HG02642 (cell line): ENCODE measurements at regions not wholly inside any gene's neighbourhood (a gene's known extent, or its start where the extent isn't known, plus 50 kb on each side); places are given as distances from the start of the nearest gene placed in this dataset.
"Not testable (repeated sequence)": the region's sequence is repeated elsewhere in the genome, so short reads cannot be mapped to it uniquely, and the experiment has no call there.

ENCODE experiments used
- ATAC-seq: cut with Tn5 transposase; IDR thresholded peaks from one replicate; pipeline ENCODE4 v1.9.1; 2021; ENCODE audit warnings: mild to moderate bottlenecking; ENCODE audit not compliant: unreplicated experiment, poor library complexity

DNA sequence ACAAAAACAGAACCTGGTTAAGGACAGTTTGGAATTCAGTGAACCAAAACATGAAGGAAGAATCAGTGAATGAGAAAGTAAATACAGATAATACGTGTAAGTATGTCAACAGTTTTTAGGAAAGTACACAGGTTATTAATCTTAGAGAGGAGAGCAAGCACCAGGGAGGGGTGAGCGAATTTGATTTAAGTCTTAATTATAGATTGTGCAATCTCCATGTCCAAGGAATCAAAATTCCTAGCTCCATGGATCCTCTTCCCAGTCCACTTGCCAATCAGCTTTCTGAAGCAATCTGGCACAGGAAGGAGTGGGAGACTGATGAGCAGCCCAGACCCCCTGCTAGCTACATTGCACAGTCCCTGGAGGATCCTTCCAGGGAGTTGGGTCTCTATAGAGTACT is 346.4 kb downstream of the SETD4 start:
- no peak for ATAC-seq

- no peak for ATAC-seq
Measured at GRCh38 chr21:35711661-35712060, 348.7 kb downstream of the SETD4 start.

GRCh38 chr21:35711213-35711612 is 349.1 kb downstream of the SETD4 start:
- no peak for ATAC-seq

- not testable (repeated sequence) for ATAC-seq
Measured at GRCh38 chr21:35709990-35710389, 350.3 kb downstream of the SETD4 start.

DNA sequence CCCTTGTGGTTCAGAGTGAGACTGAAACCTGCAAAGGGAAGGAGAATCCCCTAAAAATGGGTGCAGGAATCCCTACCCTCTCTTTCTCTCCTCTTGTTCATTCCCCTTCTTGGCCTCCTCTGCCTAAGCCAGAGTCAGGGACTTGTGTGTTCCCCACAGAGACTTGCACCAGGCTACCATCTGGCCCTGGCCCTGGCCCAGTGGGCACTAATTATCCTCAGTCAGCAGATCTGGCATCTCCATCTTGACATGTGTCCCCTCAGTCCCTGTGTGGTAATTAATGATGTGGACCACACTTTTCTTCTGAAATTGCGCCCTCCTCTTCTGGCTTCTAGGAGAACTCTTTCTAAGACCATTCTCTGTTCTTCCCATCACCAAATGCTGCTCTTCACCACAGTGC is 354.4 kb downstream of the SETD4 start:
- no peak for ATAC-seq

GRCh38 chr21:35705237-35705887 is 355.0 kb downstream of the SETD4 start:
- ATAC-seq = no peak

DNA sequence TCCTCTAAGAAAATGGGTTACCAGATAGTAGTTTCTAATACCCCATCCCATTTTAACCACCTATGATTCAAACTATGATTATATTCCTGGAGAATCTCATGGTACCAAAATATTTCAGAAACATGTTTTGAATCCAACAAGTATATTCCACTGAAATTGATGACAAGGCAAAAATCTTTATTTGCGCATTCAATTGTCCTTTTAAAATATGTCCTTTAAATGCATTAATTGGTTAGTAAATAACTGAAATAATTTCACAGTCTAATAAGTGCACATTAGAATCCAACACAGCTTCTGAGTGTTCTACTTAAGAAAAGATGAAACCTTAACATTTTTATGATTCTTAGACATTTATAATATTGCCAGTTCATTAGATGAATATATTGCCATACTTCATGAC is 356.6 kb downstream of the SETD4 start:
- ATAC-seq = no peak

GRCh38 chr21:35699361-35699760 is 361.0 kb downstream of the SETD4 start:
- ATAC-seq = no peak

DNA sequence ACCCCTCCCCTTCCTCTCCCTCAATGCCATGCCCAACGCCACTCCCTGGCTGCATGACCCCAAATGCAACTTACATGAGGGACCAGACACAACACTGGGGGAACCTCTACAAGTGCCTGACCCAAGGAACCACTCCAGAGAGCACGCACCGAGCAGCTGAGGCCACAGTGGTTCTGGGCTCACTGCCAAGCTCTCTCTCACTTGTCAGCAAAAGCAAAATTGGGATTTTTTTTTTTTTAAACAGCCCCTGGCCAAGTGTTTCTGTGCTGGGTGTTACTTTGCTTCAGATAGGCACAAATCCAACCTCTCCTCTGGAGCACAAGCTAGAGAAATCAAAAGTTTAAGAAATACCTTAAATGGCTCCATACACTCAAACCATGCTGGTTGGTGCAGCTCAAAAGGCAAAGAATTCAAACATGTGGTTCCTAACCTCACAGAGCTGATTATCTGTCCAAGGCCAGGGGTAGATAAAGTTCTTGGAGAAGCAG is 363.0 kb downstream of the SETD4 start:
- no peak for ATAC-seq

GRCh38 chr21:35696644-35697043 is 363.7 kb downstream of the SETD4 start:
- ATAC-seq = no peak

GRCh38 chr21:35692311-35692710 is 368.0 kb downstream of the SETD4 start:
- no peak for ATAC-seq

GRCh38 chr21:35690436-35690835 is 369.9 kb downstream of the SETD4 start:
- ATAC-seq = no peak

DNA sequence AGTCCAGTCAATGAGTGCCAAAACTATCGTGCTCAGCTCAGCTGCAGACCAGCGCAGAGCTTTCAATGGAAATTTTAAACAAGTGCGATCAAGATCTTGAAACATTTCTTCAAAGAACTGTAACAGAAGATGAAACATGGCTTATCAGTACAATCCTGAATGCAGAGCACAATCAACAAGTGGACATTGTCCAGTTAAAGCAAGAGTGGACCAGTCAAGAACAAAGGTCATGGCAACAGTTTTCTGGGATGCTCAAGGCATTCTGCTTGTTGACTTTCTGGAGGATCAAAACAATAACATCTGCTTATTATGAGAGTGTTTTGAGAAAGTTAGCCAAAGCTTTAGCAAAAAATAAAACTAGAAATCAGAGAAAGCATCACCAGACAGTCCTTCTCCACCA is 374.2 kb downstream of the SETD4 start:
- no peak for ATAC-seq

- ATAC-seq = no peak
Measured at GRCh38 chr21:35683664-35684304, 376.5 kb downstream of the SETD4 start.

GRCh38 chr21:35682904-35683549 is 377.3 kb downstream of the SETD4 start:
- no peak for ATAC-seq

DNA sequence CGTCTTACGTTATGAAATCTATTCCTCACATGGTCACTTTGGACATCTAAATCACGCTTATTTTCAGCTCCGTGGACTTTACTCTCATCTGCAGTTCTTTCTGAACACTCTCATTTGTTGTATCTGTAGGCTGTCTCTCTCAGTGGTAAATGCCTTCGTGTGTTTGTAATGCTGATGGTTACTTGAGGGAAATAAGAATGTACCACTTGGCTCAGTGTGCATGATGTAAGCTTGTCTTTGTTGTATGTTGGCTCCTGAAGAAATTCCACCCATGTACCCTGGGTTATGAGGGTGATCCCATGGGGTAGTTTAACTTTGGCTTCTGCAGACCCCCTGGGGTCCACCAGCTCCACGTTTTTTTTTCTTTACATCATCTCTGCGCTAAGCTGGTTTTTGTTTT is 378.4 kb downstream of the SETD4 start:
- no peak for ATAC-seq

DNA sequence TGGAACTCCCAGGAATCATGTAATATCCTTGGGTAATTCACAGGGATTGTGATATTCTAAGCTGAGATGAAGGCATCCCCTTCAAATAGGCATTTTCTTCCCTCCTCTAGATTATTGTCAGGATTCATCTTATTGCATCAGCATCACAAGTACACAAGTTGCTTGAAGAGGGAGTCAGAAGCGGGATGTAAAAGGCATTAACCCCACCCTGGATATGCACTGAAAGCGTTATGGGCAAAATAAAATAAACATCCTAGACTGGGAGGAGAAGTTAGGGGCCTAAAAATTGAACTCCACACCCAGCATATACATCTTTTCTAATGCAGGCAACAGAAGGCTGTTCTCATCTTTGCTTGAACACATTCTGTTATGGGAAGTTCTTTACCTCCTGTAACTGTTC is 381.2 kb downstream of the SETD4 start:
- ATAC-seq = no peak

- no peak for ATAC-seq
Measured at GRCh38 chr21:35678393-35678792, 381.9 kb downstream of the SETD4 start.

DNA sequence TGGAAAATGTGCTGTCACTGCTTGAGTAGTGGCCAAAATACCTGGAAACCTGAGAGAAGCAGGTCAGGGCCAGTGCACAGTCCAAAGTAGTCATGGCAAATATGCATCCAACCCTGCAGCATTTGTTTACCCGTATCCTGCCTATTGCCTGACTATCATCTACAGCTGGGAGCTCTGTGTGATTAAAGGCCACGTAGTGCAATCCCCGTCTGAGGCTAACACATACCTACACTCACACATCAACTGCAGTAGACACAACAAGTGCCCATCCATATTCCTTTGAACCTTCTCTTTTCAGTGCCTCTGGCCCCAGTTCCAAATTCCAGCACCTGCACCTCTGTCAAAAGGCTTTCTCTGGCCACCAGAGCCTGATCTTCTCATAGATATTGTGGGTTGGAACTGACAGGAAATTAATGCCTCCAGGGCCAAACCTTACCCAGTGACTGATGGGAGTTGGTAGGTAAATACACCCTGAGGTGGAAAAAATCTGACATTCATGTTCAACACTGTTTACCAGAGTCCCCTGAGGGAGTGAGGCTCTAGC is 383.0 kb downstream of the SETD4 start:
- no peak for ATAC-seq

GRCh38 chr21:35674895-35675470 is 385.3 kb downstream of the SETD4 start:
- no peak for ATAC-seq

DNA sequence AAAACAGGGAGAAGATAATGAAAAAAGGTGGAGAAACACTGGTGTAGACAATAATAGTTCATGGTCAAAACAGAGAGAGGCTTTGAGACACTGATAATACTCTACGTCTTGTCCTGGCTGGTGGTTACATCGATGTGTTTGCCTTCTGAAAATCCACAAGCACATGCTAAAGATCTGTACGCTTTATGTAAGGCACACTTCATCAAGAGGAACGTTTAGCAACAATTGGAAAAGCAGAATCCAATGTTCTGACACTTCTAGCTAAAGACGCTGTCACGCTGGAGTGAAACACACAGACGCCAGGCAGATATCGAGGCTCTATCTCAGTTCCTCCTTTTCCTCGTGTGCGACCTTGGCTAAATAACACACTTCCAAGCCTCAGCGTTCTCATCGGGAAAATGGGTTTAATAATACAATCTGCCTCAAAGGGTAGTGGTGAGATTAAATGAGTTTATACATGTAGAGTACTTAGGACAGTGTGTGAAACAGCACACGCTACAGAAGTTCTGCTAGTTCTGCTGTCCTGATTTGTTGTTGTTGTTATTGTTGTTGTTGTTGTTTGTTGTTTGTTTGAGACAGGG is 386.1 kb downstream of the SETD4 start:
- no peak for ATAC-seq
